Erythroblast (primary cell): ENCODE measurements at regions not wholly inside any gene's neighbourhood (a gene's known extent, or its start where the extent isn't known, plus 50 kb on each side); places are given as distances from the start of the nearest gene placed in this dataset.

Experiments
- GATA1 ChIP-seq: IDR thresholded peaks from 2 replicates; pipeline ENCODE4 v1.6.1; 2011; ENCODE audit warnings: low read depth, mild to moderate bottlenecking, control low read depth, low read length, moderate library complexity
- POLR2A ChIP-seq: IDR thresholded peaks from 2 replicates; pipeline ENCODE4 v1.6.1; 2011; ENCODE audit warnings: mild to moderate bottlenecking, low read length

GRCh38 chr12:66956300-66956699 is 277.4 kb upstream of the GRIP1 start:
- TF ChIP-seq POLR2A (no peak), GATA1 (no peak)
